GM12891 (cell line): ENCODE measurements at regions not wholly inside any gene's neighbourhood (a gene's known extent, or its start where the extent isn't known, plus 50 kb on each side); places are given as distances from the start of the nearest gene placed in this dataset.

Experiments
- DNase-seq: peaks from one replicate; pipeline ENCODE4 v3.0.0; 2011; ENCODE audit warnings: low spot score; ENCODE audit not compliant: insufficient read length
- FAIRE-seq: peaks from 2 replicates; lab custom pipeline; 2011; peaks lifted over from hg19 to GRCh38; lab: Jason Lieb, UNC
- PAX5 ChIP-seq: IDR thresholded peaks from 2 replicates; pipeline ENCODE4 v1.6.1; 2011; ENCODE audit warnings: low read length, moderate library complexity, mild to moderate bottlenecking; ENCODE audit not compliant: insufficient read depth, severe bottlenecking
- POLR2A ChIP-seq: IDR thresholded peaks from 2 replicates; pipeline ENCODE4 v1.6.1; 2011; ENCODE audit warnings: low read depth, low read length, control low read depth
- POLR2AphosphoS5 ChIP-seq: IDR thresholded peaks from 2 replicates; pipeline ENCODE4 v1.6.1; 2011; ENCODE audit warnings: low read depth, low read length, control low read depth
- POU2F2 ChIP-seq: IDR thresholded peaks from 2 replicates; pipeline ENCODE4 v1.6.1; 2011; ENCODE audit warnings: low read depth, mild to moderate bottlenecking, control low read depth, low read length, moderate library complexity
- SPI1 ChIP-seq: IDR thresholded peaks from 2 replicates; pipeline ENCODE4 v1.6.1; 2011; ENCODE audit warnings: low read depth, low read length, control low read depth
- TAF1 ChIP-seq: IDR thresholded peaks from 2 replicates; pipeline ENCODE4 v1.6.1; 2011; ENCODE audit warnings: low read depth, low read length, control low read depth

DNA sequence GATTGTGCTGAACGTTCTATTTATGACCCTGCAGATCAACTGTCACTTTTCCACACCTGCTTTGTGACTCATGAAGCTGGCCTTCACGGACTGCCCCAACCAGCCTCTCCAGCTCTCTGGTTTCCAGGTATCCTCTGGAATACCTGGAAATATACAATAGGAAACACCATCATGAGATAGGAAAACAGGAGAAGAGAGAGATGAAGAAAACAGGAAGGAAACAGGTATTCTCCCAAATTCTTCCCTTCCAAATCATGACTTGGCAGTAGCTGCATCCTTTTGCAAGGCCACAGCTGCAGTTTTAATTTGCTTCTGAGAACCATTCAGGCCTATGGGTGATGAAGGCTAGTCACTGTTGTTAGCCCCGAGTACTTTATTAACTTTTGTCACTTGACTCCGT, 909.1 kb downstream of the EPHA3 start:
- no peak for DNase-seq
- FAIRE-seq, result no peak

DNA sequence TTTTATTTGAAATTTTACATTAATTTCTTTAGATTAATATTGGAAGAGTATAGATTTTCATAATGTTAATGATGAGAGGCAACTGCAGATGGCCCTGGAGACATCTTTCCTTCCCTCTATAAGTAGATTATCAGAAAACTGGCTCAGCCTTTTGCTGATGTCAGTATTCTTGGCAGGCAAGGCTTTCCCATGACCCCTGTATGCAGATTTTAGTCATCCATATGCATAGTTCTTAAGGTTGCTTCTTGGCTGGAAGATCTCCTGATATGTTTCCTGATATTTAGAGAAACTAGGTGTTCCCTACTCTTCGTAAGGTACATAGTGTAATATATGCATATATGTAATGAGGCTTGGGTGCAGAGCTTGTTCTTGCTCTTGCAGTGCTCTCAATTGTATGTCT, 911.4 kb downstream of the EPHA3 start:
- DNase-seq (no peak), FAIRE-seq (no peak)

More for the DNA sequence above, 909.1 kb downstream of the EPHA3 start:
- no peak for TF ChIP-seq TAF1
- TF ChIP-seq POLR2A, result no peak
- TF ChIP-seq POLR2AphosphoS5, result no peak
- no peak for TF ChIP-seq POU2F2
- TF ChIP-seq PAX5, result no peak
- no peak for TF ChIP-seq SPI1

DNA sequence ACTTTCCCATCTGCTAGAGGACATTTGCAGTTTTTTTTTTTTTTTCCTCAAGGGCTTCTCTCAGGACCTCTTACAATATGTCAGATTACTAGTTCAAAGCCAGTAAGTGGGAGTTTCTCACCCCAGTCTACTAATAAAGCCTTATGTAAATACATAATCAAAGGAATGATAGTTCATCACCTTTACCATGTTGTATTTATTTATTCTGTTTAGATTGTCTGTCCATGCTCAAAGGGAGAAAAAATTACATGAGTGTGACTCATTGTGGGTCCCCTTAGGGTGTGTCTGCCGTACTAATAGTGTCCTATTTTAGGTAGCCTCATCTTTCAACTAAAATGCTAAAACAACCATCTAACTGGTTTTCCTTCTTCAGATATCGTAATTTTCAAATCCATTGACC, 917.6 kb downstream of the EPHA3 start:
- TF ChIP-seq SPI1 (no peak), POLR2AphosphoS5 (no peak), POU2F2 (no peak), POLR2A (no peak), PAX5 (no peak), TAF1 (no peak)
- DNase-seq (no peak), FAIRE-seq (no peak)

More for the DNA sequence above, 911.4 kb downstream of the EPHA3 start:
- TF ChIP-seq PAX5, result no peak
- TF ChIP-seq POU2F2, result no peak
- TF ChIP-seq POLR2A, result no peak
- no peak for TF ChIP-seq TAF1
- no peak for TF ChIP-seq POLR2AphosphoS5
- no peak for TF ChIP-seq SPI1

DNA sequence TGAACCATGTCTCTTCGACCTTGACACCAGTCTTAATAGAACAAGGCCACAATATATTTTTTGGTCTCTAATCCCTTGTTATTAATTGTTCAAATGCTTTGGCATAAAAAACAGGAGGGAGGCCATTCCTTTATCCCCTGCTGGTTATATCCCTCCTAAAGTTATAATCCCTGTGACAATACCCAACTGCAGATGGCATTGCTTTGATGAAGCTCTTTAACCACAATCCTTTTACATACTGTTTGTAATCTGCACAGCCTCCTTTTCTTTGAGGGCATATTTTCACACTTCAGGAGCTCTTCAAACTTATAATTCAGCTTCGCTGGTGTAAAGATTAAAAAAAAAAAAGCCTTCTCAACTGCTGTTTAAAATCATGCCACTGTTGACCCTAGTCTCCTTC, 919.0 kb downstream of the EPHA3 start:
- TF ChIP-seq POU2F2 (no peak), POLR2AphosphoS5 (no peak), PAX5 (no peak), SPI1 (no peak), TAF1 (no peak), POLR2A (no peak)
- DNase-seq (no peak), FAIRE-seq (no peak)

DNA sequence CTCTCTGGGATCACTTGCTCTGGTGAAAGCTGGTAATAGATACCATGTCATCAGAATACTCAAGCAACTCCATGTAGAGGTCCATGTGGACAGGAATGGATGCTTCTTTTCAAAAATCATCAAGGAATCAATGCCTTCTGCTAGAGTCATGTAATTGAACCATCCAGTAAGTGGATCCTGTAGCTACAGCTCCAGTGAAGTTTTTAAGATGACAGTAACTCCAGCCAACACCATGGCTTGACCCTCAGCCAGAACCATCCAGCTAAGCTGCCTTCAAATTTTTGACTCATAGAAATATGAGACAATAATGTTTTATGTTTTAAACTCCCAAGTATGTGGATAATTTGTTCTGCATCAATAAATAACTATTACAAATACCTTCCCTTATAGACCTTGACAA, 923.7 kb downstream of the EPHA3 start:
- FAIRE-seq, result no peak
- no peak for DNase-seq

DNA sequence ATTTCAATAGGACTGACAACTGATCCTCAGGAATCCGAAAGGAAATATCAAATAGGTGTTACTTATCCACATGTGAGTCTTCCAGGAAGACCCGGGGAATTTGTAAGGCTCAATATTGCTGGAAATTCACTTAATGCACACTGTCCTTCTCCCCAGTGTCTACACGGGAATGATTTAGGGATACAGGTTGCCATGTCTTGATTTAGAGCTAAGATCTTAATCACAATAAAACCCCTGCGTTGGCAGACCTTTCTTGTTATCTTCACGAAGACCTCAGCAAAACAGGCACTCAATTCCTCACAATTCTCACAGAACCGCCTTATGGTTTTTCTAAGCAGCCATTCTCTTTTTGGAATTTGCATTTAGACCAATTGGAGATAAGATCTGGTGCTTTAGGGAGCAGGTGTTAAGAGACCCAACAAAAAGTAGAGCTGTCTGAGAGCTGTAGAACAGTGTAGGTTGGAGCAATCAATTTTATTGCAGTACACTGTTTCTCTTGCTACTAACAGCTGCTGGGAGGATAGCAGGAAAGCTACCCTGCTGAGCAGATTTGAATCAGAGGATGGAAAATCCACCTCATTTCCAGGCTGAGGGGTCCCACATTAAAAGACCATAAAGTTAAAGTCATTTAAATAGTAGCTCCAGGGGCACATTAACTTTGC, 925.7 kb downstream of the EPHA3 start:
- TF ChIP-seq POLR2A, result no peak
- no peak for TF ChIP-seq PAX5
- DNase-seq (no peak), FAIRE-seq (no peak)

More for the DNA sequence above, 923.7 kb downstream of the EPHA3 start:
- TF ChIP-seq POU2F2 (no peak), PAX5 (no peak), POLR2AphosphoS5 (no peak), TAF1 (no peak), SPI1 (no peak), POLR2A (no peak)

DNA sequence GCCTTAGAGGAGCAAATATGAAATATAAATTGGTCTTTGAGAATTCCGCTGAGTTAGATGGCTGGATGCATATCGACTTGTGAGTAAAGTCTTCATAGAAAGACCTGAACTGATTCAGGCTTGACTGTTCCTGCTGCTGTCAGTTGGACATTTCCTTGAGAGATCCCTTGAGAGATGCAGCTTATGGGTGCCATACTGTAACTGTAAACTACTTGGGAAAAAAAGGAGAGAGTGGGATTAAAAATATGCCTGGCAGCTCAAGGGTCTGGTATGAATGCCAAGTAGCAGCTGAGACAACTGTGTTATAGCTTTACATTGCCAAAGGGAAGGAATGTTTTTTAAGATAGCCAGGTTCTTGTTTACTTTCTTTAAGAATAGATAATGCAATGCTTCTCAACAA, 926.6 kb downstream of the EPHA3 start:
- FAIRE-seq (no peak), DNase-seq (no peak)
- TF ChIP-seq POLR2AphosphoS5, result no peak
- TF ChIP-seq POLR2A, result no peak
- TF ChIP-seq TAF1, result no peak
- no peak for TF ChIP-seq SPI1
- TF ChIP-seq PAX5, result no peak
- TF ChIP-seq POU2F2, result no peak

DNA sequence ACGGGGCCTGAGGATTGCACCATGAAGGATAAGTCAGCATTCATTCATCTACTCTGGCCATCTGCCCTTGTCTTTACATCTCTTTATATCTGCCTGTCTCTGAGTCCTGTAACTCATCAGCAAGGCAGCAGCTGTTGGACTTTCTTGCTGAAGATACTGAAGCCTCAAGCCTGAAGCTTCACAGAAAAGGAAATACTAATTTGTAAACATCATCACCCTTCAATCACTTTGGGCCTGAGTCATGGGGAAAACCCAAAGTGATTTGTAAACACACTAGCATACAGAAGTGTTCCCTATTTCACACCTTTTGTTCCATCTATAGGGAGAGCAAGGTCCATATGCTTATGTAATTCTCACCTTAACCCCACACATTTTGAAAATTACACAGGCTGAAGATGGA, 928.2 kb downstream of the EPHA3 start:
- TF ChIP-seq POU2F2, result no peak
- FAIRE-seq (no peak), DNase-seq (no peak)

DNA sequence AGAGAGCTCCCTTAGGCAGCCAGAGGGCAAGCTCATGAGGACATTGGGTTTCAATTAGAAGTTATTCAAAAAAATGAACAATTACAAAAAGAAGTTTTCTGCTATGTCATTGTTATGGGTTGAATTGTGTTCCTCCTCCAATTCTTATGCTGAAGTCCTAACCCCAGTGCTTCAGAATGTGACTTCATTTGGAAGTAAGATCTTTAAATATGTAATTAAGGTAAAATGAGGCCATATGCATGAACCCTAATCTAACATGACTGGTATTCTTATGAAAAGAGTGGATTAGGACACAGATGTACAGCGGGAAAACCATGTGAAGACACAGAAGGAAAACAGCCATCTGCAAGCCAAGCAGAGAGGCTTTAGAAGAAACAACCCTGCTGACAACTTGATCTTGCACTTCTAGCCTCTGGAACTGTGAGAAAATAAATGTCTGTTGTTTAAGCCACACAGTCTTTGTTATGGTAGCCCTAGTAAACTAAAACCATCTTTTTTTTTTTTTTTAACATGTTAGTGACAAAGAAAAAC, 929.6 kb downstream of the EPHA3 start:
- no peak for FAIRE-seq
- DNase-seq, result no peak
- TF ChIP-seq PAX5 (no peak), POLR2AphosphoS5 (no peak), SPI1 (no peak), POU2F2 (no peak)

DNA sequence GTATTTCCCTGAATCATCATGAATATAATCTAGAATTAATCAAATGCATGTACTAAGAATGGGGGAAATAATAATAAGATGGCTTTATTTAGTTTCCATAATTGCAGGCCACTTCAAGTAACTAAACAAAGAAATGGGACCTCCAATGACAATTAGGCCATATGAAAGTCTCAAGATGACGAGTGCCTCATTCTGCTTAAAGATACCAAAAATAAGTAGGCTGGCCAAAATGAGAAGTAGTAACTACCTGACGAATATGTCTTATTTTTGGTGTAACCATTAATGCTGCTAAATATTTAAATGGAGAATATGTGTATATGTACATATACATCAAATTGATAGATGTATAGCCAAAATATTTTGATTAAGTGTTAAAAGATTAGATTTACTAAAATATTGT, 932.6 kb downstream of the EPHA3 start:
- TF ChIP-seq POU2F2, result no peak
- no peak for DNase-seq
- no peak for FAIRE-seq

DNA sequence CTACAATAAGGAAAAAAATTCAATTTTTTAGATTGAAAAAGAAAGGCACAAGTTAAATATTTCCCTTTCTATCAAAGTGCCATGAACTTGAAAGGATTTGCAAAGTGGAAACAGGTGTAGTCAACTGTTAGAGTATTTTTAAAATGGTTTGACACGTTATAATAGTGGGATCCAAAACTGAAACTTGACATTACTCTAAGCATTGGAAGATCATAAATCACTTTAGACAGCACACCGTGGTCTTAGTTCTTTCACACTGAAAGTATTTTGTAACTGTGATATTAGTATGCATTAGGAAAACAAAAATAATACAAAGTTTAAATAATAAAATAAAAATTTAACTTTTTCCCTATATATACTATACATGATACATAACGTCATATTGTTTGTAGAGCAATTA, 933.1 kb downstream of the EPHA3 start:
- FAIRE-seq, result no peak
- DNase-seq, result no peak
- TF ChIP-seq POU2F2 (no peak), SPI1 (no peak), POLR2AphosphoS5 (no peak), TAF1 (no peak), POLR2A (no peak), PAX5 (no peak)

DNA sequence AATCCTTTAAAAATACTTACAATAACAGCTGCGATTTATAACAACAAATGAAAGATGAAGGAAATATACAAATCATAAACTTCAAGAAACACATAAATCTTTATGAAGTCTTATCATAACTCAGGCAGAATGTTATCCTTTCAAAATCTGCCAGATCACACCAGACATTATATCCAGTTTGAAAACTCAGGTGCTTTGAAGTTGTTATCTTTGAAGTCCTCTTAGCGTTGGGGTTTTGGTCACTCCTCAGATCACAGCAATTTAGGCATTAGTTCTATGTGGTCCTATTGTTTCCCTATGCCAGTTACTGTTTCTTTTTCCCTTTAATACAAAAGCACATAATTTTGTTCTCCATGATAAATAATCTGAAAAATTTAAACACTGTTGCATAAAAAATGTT, 934.6 kb downstream of the EPHA3 start:
- DNase-seq (no peak), FAIRE-seq (no peak)
- TF ChIP-seq PAX5 (no peak), POLR2A (no peak), SPI1 (no peak)
